GM18951 (cell line): ENCODE measurements at regions not wholly inside any gene's neighbourhood (a gene's known extent, or its start where the extent isn't known, plus 50 kb on each side); places are given as distances from the start of the nearest gene placed in this dataset.

Experiments
- POLR2A ChIP-seq: IDR thresholded peaks from 4 replicates; pipeline ENCODE4 v1.6.1; 2011; ENCODE audit warnings: mild to moderate bottlenecking; ENCODE audit not compliant: insufficient read length, insufficient read depth; ENCODE audit errors: extremely low read depth
- in situ Hi-C: fragments of 300-500 bp; cut with MboI; formaldehyde crosslinking; loops from one replicate; pipeline ENCODE4 v1.12.0; 2022; ENCODE audit warnings: low sequenced_read_pairs, mixed read lengths, inconsistent platforms; ENCODE audit not compliant: unreplicated experiment

GRCh38 chr4:11729548-11729947, 300.9 kb upstream of the HS3ST1 start:
- in situ Hi-C loops: no loop called here
- no peak for TF ChIP-seq POLR2A

DNA sequence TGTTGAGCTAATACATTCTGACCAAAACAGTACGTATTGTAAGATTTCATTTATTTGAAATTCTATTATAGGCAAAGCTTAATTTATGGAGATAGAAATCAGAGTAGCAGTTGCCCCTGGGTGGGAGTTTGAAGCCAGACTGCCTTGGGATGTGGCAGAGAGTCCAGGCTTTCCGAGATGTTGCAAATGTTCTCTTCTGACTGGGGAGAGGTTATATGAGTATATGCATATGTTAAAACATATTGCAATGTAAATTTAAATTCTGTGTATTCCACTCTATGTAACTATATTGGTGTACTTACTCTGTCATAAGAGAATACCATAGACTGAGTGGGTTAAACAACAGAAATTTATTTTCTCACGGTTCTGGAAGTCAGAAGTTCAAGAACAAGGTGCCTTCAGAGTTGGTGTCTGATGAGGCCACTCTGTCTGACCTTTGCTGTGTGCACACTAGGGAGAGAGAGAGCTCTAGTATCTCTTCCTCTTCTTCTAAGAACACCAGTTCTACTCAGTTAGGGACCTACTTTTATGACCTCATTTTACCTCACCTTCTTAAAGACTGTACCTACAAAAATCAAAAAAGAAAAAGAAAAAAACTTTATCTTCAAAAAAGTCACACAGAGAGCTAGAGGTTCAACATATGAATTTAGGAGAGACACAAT, 299.3 kb upstream of the HS3ST1 start:
- in situ Hi-C loops: no loop called here

GRCh38 chr4:11724731-11725130, 296.0 kb upstream of the HS3ST1 start:
- TF ChIP-seq POLR2A: no peak
- in situ Hi-C loops: no loop called here

More for the DNA sequence above, 299.3 kb upstream of the HS3ST1 start:
- TF ChIP-seq POLR2A: no peak

GRCh38 chr4:11722223-11722622, 293.5 kb upstream of the HS3ST1 start:
- TF ChIP-seq POLR2A: no peak
- in situ Hi-C loops: no loop called here

DNA sequence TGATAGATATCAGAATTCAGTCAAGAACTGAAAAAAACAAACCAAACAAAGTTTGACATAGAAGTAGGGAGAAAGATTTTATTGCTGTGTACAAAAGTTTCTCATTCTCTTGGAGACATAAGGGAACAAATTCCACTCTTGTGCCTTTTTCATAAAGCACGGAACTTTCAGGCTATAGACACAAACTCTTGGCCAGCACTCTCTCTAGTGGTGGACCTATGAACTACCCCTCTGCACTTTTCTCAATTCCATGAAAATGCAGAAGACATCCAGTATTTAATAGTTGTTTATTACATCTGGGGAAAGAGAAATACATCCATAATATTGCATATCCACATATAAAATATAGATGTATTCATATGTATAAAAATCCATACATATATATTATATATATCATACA, 291.6 kb upstream of the HS3ST1 start:
- in situ Hi-C loops: no loop called here
- TF ChIP-seq POLR2A: no peak

DNA sequence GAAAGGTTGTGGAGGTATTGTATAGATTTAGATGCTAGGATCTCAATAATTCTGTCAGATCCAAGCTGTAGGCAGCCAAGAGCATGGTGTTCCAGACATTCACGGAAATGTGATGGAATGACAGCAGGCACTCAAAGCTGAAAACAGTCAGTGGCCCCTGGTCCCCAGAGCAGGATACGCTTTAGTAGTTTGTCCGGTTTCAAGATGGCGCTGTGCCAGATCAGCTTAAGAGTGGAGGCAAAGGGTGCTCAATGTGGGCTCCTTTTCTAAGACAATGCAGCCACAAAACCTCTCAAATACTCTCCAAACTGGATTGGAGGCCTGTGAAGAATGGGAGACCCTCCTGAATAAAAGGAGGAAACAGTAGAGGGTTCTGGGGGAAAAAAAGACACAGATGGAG, 291.2 kb upstream of the HS3ST1 start:
- in situ Hi-C loops: no loop called here
- no peak for TF ChIP-seq POLR2A

- TF ChIP-seq POLR2A: no peak
- in situ Hi-C loops: no loop called here
These were observed 287.2 kb upstream of the HS3ST1 start for GRCh38 chr4:11715753-11716521.

- no peak for TF ChIP-seq POLR2A
- in situ Hi-C loops: no loop called here
These were observed 281.9 kb upstream of the HS3ST1 start for GRCh38 chr4:11710453-11711093.

GRCh38 chr4:11704186-11704830, 275.6 kb upstream of the HS3ST1 start:
- in situ Hi-C loops: no loop called here
- no peak for TF ChIP-seq POLR2A

DNA sequence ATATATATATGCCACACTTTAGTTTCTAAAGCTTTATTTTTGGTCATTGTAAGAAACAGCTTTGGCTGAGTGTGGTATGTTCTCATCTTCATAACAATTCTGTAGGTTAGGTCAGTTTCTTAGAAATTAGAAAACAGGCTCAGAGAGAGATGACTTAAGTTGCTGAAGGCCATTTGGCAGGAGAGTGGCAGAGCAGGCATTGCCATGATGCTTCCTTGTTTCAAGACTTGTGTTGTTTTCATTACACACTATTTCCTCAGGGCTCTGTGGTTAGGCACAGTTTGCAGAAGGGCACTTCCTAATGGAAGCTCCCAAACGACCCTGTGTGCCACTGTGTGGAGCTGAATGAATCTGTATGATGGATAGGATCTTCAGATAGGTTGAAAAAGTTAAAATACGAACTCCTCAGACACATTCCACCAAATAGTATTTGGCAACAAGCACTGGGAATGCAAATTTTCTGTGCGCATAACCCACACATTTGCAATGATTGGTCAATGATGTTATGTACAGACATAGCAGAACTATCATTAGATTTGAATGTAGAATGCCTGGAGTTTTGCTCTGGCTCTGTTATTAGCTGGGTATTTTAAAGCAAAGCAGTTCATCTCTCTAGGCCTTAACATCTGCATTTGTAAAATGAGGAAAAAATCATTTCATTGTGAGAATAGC, 274.3 kb upstream of the HS3ST1 start:
- no peak for TF ChIP-seq POLR2A
- in situ Hi-C loops: no loop called here

GRCh38 chr4:11701966-11702725, 273.5 kb upstream of the HS3ST1 start:
- no peak for TF ChIP-seq POLR2A
- in situ Hi-C loops: no loop called here

DNA sequence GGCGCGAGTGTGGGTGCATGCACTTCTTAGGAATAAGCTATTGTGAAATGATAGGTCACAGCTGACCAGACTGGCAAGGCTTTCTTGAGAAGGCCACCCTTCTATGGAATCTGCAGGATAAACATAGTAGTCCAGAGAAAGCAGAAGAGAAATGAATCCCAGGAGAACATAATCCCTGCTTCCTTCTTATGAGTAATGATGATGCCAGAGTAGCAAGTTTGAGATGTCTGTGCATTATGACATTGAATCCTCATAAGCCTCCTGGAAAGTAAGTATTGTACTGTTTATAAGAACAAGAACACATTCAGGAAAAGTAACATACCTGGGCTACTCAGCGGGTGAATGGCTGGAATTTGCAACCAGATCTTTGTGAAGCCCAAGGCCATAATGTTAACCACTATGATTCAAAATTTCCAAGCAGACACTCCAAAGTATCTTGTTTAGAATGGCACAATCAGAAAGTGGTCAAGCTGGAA, 272.1 kb upstream of the HS3ST1 start:
- in situ Hi-C loops: no loop called here
- no peak for TF ChIP-seq POLR2A
